Right lobe of liver (tissue), 6 donors: ENCODE measurements at regions not wholly inside any gene's neighbourhood (a gene's known extent, or its start where the extent isn't known, plus 50 kb on each side); places are given as distances from the start of the nearest gene placed in this dataset.

Experiments used
- ATAC-seq, 4 donors: fragments of 200-7000 bp; cut with Tn5 transposase; one replicate each; pipeline ENCODE4 v1.9.1; 2020; ENCODE audit warnings: mild to moderate bottlenecking in 4 of 4, moderate library complexity in 4 of 4
- DNase-seq, 3 donors: peaks; one replicate each; pipeline ENCODE4 v3.0.0-alpha.2; 2020
- H3K27ac ChIP-seq, 3 donors: fragments of 200-600 bp; one replicate each; pipeline ENCODE4 v1.8.0; 2022
- H3K27me3 ChIP-seq, 2 donors: fragments of 200-600 bp; one replicate each; pipeline ENCODE4 v1.8.0; 2022
- H3K36me3 ChIP-seq, 4 donors: fragments of 200-600 bp; sonication (generic) in 1 of 4; one replicate each; pipeline versions ENCODE4 v1.5.1 to v1.8.0; 2017 to 2022; ENCODE audit warnings: control low read depth in 1 of 4
- H3K4me1 ChIP-seq, 4 donors: fragments of 200-600 bp; sonication (generic) in 1 of 4; one replicate each; pipeline versions ENCODE4 v1.5.1 to v1.8.0; 2017 to 2022; ENCODE audit warnings: control low read depth in 1 of 4
- H3K4me3 ChIP-seq, 3 donors: fragments of 200-600 bp; one replicate each; pipeline ENCODE4 v1.8.0; 2022
- H3K9me3 ChIP-seq, 4 donors: fragments of 200-600 bp; sonication (generic) in 1 of 4; one replicate each; pipeline versions ENCODE4 v1.5.1 to v1.8.0; 2017 to 2022; ENCODE audit warnings: control low read depth in 1 of 4
- POLR2A ChIP-seq: fragments of 450-650 bp; IDR thresholded peaks from one replicate; pipeline ENCODE4 v1.6.1; 2017; ENCODE audit warnings: antibody characterized with exemption, mild to moderate bottlenecking
- WGBS: methylation state at CpG from one replicate; pipeline ENCODE4 v1.1.6; 2018; ENCODE audit warnings: low coverage, low lambda C conversion rate; ENCODE audit not compliant: insufficient coverage; ENCODE audit errors: missing lambda C conversion rate; 5-methylcytosine and 5-hydroxymethylcytosine counted together
- intact Hi-C, 2 donors: fragments of 100-400 bp; cut with DNase I; formaldehyde crosslinking; loops; one replicate each; pipeline versions ENCODE4 v1.11.2 to v1.14.1; 2022
- TF ChIP-seq, protein P1 (sequence below), 4 donors: fragments of 200-600 bp in 3 of 4; fragments of 450-650 bp in 1 of 4; IDR thresholded peaks; one replicate each; pipeline versions ENCODE4 v1.5.1 to v1.8.0; 2016 to 2022; ENCODE audit warnings: antibody characterized with exemption in 4 of 4, mild to moderate bottlenecking in 2 of 4
- donor health status: DM: no; HTN: yes; CAD: no.
- donor health status: DM: no; HTN: no; CAD: no.
- donor health status: DM: no; HTN: no; CAD: no.
- donor health status: DM: no; HTN: yes; CAD: no.
- donor health status: DM: no; HTN: yes; CAD: no.

- ATAC-seq: no peak
Measured at GRCh38 chr2:237214030-237214675, 128.5 kb downstream of the COPS8 start.

DNA sequence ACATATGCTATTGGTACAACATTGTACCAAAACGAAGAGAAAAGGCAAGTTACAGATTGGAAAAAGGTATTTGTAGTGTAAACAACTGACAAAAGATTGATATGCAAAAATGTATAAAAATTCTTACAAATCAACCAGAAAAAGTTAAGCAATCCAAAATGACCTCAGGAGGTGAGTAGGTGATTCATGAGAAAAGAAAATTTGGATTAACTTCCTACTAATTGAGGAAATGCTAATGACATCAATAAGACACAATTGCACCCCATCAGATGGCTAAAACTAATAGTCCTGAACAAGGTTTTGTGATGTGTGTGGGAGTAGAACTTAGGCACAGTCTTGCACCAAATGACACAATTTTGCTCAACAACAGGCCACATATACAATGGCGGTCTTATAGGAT lies 129.3 kb downstream of the COPS8 start:
- no peaks in the 10 kb centered on the region for H3K27me3 ChIP-seq
- intact Hi-C loops: no loop called here
- ATAC-seq (no peak), DNase-seq (no peak)
- TF ChIP-seq POLR2A: no peak
- TF ChIP-seq, protein P1, sequence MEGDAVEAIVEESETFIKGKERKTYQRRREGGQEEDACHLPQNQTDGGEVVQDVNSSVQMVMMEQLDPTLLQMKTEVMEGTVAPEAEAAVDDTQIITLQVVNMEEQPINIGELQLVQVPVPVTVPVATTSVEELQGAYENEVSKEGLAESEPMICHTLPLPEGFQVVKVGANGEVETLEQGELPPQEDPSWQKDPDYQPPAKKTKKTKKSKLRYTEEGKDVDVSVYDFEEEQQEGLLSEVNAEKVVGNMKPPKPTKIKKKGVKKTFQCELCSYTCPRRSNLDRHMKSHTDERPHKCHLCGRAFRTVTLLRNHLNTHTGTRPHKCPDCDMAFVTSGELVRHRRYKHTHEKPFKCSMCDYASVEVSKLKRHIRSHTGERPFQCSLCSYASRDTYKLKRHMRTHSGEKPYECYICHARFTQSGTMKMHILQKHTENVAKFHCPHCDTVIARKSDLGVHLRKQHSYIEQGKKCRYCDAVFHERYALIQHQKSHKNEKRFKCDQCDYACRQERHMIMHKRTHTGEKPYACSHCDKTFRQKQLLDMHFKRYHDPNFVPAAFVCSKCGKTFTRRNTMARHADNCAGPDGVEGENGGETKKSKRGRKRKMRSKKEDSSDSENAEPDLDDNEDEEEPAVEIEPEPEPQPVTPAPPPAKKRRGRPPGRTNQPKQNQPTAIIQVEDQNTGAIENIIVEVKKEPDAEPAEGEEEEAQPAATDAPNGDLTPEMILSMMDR (IDR thresholded peaks at IDR 0.05): no peak
- WGBS: 60% methylated on average over 2 of the region's 2 CpGs
- no peak overlapping the region for H3K27ac ChIP-seq
- H3K4me1 ChIP-seq: no peaks in the 10 kb centered on the region
- H3K4me3 ChIP-seq: no peak overlapping the region
- no peaks in the 10 kb centered on the region for H3K36me3 ChIP-seq
- H3K9me3 ChIP-seq: no peaks in the 10 kb centered on the region

More at GRCh38 chr2:237214030-237214675, 128.5 kb downstream of the COPS8 start:
- no peaks in the 10 kb centered on the region for H3K27me3 ChIP-seq
- H3K27ac ChIP-seq: no peak overlapping the region
- no peak for TF ChIP-seq POLR2A
- TF ChIP-seq, protein P1 (IDR thresholded peaks at IDR 0.05): no peak
- no peak overlapping the region for H3K4me3 ChIP-seq
- intact Hi-C loops: no loop called here
- 72% methylated on average over 8 of the region's 8 CpGs for WGBS
- no peaks in the 10 kb centered on the region for H3K4me1 ChIP-seq
- no peak for DNase-seq
- no peaks in the 10 kb centered on the region for H3K36me3 ChIP-seq
- no peaks in the 10 kb centered on the region for H3K9me3 ChIP-seq

- H3K36me3 ChIP-seq: no peaks in the 10 kb centered on the region
- intact Hi-C loops: no loop called here
- no peak for ATAC-seq
- no peak overlapping the region for H3K27ac ChIP-seq
- no peaks in the 10 kb centered on the region for H3K4me1 ChIP-seq
- no peak for TF ChIP-seq POLR2A
- TF ChIP-seq, protein P1 (IDR thresholded peaks at IDR 0.05): no peak
- no peak overlapping the region for H3K4me3 ChIP-seq
- no peaks in the 10 kb centered on the region for H3K9me3 ChIP-seq
- no peak for DNase-seq
- 61% methylated on average over 2 of the region's 7 CpGs for WGBS
- no peaks in the 10 kb centered on the region for H3K27me3 ChIP-seq
Measured at GRCh38 chr2:237217995-237218616, 132.4 kb downstream of the COPS8 start.

- Histone ChIP-seq H3K27me3 (no peaks in the 10 kb centered on the region), H3K27ac (no peak overlapping the region), H3K4me3 (no peak overlapping the region), H3K9me3 (no peaks in the 10 kb centered on the region), H3K4me1 (no peaks in the 10 kb centered on the region), H3K36me3 (no peaks in the 10 kb centered on the region)
- no peak for DNase-seq
- ATAC-seq: no peak
- TF ChIP-seq, protein P1 (IDR thresholded peaks at IDR 0.05): no peak
- no peak for TF ChIP-seq POLR2A
- WGBS: 29% methylated on average over 2 of the region's 2 CpGs
- intact Hi-C loops: no loop called here
Measured at GRCh38 chr2:237218756-237219155, 133.1 kb downstream of the COPS8 start.
